ENCODE measurements at regions not wholly inside any gene's neighbourhood (a gene's known extent, or its start where the extent isn't known, plus 50 kb on each side); places are given as distances from the start of the nearest gene placed in this dataset.

- TF ChIP-seq ZBTB1 (tag by site-specific recombination; IDR thresholded peaks at IDR 0.05) = no peak
- no peak for TF ChIP-seq ZNF114 (tag by site-specific recombination; IDR thresholded peaks at IDR 0.05)
- TF ChIP-seq GLIS2 (tag by site-specific recombination; IDR thresholded peaks at IDR 0.05) = no peak
- TF ChIP-seq ZNF521 (tag by site-specific recombination; IDR thresholded peaks at IDR 0.05) = no peak
- TF ChIP-seq CTCF (tag by site-specific recombination; IDR thresholded peaks at IDR 0.05) = no peak
- TF ChIP-seq ZNF174 (tag by site-specific recombination; IDR thresholded peaks at IDR 0.05) = no peak
- TF ChIP-seq ZNF335 (tag by site-specific recombination; conservative IDR thresholded peaks at IDR 0.05) = no peak
- no peak for TF ChIP-seq ZNF146 (tag by site-specific recombination; IDR thresholded peaks at IDR 0.05)
- no peak for TF ChIP-seq ZNF121 (tag by site-specific recombination; IDR thresholded peaks at IDR 0.05)
These were observed 867.7 kb upstream of the HS3ST1 start for GRCh38 chr4:12296366-12296765.
